Prostate gland (tissue), 2 donors: ENCODE measurements at regions not wholly inside any gene's neighbourhood (a gene's known extent, or its start where the extent isn't known, plus 50 kb on each side); places are given as distances from the start of the nearest gene placed in this dataset.
A peak's percentile ranks its signal among the peaks of the same experiment; 100 is the strongest.

Source experiments
- DNase-seq: peaks from one replicate; pipeline ENCODE4 v3.0.0-alpha.2; 2019; ENCODE audit warnings: low spot score
- H3K27ac ChIP-seq, 2 donors: fragments of 200-600 bp; sonication (generic); 2 replicates each; pipeline ENCODE4 v1.5.1; 2017 to 2019
- H3K27me3 ChIP-seq: fragments of 200-600 bp; sonication (generic); replicated peaks from 2 replicates; pipeline ENCODE4 v1.5.1; 2019; ENCODE audit not compliant: insufficient read depth
- H3K36me3 ChIP-seq, 2 donors: fragments of 200-600 bp; sonication (generic); 1 replicate in 1 of 2; 2 replicates in 1 of 2; pipeline versions ENCODE4 v1.5.1 to v1.8.1; 2017 to 2019
- H3K4me1 ChIP-seq: fragments of 200-600 bp; sonication (generic); replicated peaks from 2 replicates; pipeline ENCODE4 v1.5.1; 2019
- H3K4me3 ChIP-seq, 2 donors: fragments of 200-600 bp; sonication (generic); 2 replicates each; pipeline ENCODE4 v1.5.1; 2017 to 2019
- H3K9me3 ChIP-seq: fragments of 200-600 bp; sonication (generic); 2 replicates; pipeline ENCODE4 v1.5.1; 2017
- CTCF ChIP-seq, 4 experiments: fragments of 200-600 bp in 2 of 4; fragments of 450-650 bp in 2 of 4; sonication (generic) in 2 of 4; IDR thresholded peaks; 1 replicate in 3 of 4; 2 replicates in 1 of 4; pipeline ENCODE4 v1.5.1; 2016 to 2019; ENCODE audit warnings: antibody characterized with exemption in 4 of 4, mild to moderate bottlenecking in 2 of 4, moderate library complexity in 2 of 4
- POLR2A ChIP-seq: fragments of 450-650 bp; IDR thresholded peaks from one replicate; pipeline ENCODE4 v1.6.1; 2016; ENCODE audit warnings: antibody characterized with exemption, mild to moderate bottlenecking
- POLR2AphosphoS5 ChIP-seq: sonication (generic); formaldehyde crosslinking; IDR thresholded peaks from one replicate; pipeline ENCODE4 v1.6.1; 2017; ENCODE audit warnings: antibody characterized with exemption
- whole genome bisulfite sequencing: methylation state at CpG from one replicate; pipeline ENCODE4 v1.1.5; 2018; 5-methylcytosine and 5-hydroxymethylcytosine counted together
- intact Hi-C: fragments of 100-400 bp; cut with DNase I; formaldehyde crosslinking; loops from one replicate; pipeline ENCODE4 v1.14.2; 2022

DNA sequence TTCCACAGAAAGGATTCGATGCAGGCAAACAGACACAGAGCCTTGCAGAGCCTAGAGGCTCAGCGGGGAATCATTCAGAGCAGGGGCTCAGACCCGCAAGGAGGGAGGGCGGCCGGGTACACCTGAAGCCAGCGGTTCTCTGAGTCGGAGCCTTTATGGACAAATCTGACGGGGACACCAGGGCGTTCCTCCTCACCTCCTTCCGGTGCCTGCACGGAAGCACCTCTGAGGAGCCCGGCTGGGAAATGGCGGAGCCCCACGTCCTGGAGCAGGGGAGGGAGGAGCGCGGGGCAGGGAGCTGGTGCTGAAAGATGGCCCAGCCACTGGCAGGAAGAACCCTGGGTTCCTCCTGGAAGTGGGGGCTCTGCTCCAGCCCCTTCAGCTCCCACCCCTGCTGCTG, 193.5 kb upstream of the ALKAL2 start:
- Histone ChIP-seq H3K9me3 (no peaks in the 10 kb centered on the region), H3K4me1 (no peaks in the 10 kb centered on the region), H3K27ac (no peak overlapping the region), H3K4me3 (no peak overlapping the region), H3K27me3 (no peaks in the 10 kb centered on the region), H3K36me3 (no peaks in the 10 kb centered on the region)
- no peak for DNase-seq
- WGBS, result 95% methylated on average over 16 of the region's 16 CpGs
- TF ChIP-seq POLR2AphosphoS5 (no peak), POLR2A (no peak), CTCF (IDR thresholded peaks at IDR 0.05) (no peak)
- intact Hi-C loops, result no loop called here

DNA sequence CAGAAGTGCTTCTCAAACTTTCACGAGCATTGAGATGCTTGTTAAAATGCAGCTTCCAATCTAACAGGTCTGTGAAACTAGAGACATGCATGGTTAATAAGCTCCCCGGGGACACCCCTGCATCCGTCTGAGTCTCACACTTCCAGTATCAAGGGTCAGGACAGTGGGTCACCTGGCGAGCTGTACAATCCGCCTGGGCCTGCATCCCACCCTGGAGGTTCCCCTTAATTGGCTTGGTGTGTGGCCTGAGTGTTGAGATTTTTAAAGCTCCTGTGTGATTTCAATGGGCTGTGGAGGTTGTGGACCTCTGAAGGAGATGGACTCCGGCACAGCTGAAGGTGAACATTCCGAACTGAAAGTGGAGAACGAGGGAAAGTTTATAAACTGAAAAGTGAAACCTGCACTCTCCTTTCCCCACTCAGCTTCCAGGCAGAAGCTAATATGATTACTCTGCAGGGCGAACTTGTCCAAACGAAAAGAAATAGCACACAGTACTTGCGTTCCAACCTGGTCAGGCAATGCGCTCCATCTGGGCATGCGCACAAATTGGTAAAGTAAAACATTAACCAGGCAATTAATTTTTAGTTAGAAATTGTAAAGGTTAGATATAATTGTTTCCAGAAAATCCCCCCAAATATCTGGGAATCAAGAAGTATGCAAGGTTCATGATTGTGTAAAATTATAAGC, 191.7 kb upstream of the ALKAL2 start:
- Histone ChIP-seq H3K4me3 (no peak overlapping the region), H3K36me3 (no peaks in the 10 kb centered on the region), H3K27me3 (no peaks in the 10 kb centered on the region), H3K9me3 (no peaks in the 10 kb centered on the region), H3K27ac (peak overlapping the region; percentile 18 to 48), H3K4me1 (no peaks in the 10 kb centered on the region)
- peak; percentile 33 for DNase-seq
- WGBS, result 24% methylated on average over 13 of the region's 13 CpGs
- TF ChIP-seq POLR2AphosphoS5, result peak; percentile 46
- no peak for TF ChIP-seq POLR2A
- no peak for TF ChIP-seq CTCF (IDR thresholded peaks at IDR 0.05)
- intact Hi-C loops, result no loop called here

DNA sequence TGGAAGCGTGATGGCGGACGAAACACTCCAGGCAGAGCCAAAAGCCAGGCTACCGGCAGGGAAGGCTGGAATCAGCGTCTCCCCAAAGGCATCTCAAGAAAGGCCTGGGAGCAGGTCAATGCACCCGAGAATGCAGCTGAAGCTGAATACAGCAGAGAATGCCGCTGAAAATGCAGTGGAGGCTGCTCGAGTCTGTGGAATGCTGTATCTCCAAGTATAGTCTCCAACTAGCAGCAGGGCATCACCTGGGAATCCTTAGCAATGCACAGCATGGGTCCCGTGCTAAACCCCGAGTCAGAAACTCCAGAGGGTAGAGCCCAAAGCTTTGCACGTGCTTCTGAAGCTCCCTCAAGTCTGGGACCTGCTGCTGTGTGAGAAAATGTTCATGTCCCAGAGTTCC, 191.1 kb upstream of the ALKAL2 start:
- 66% methylated on average over 11 of the region's 11 CpGs for WGBS
- DNase-seq, result no peak
- Histone ChIP-seq H3K9me3 (no peaks in the 10 kb centered on the region), H3K27me3 (no peaks in the 10 kb centered on the region), H3K36me3 (no peaks in the 10 kb centered on the region), H3K4me1 (no peaks in the 10 kb centered on the region), H3K4me3 (no peak overlapping the region), H3K27ac (peak overlapping the region; percentile 18 to 48)
- intact Hi-C loops, result no loop called here
- TF ChIP-seq CTCF (IDR thresholded peaks at IDR 0.05) (no peak), POLR2A (no peak), POLR2AphosphoS5 (no peak)

- 88% methylated on average over 8 of the region's 8 CpGs for WGBS
- H3K4me1 ChIP-seq, result peaks cover 3% of the 10 kb centered on the region
- no peaks in the 10 kb centered on the region for H3K9me3 ChIP-seq
- intact Hi-C loops, result no loop called here
- TF ChIP-seq POLR2A (no peak), CTCF (IDR thresholded peaks at IDR 0.05) (no peak), POLR2AphosphoS5 (no peak)
- H3K4me3 ChIP-seq, result no peak overlapping the region
- no peak for DNase-seq
- no peak overlapping the region for H3K27ac ChIP-seq
- H3K36me3 ChIP-seq, result no peaks in the 10 kb centered on the region
- peaks cover 14% of the 10 kb centered on the region for H3K27me3 ChIP-seq
Measured at GRCh38 chr2:471560-471959, 183.7 kb upstream of the ALKAL2 start.

GRCh38 chr2:469514-469913, 181.6 kb upstream of the ALKAL2 start:
- WGBS, result 94% methylated on average over 16 of the region's 16 CpGs
- DNase-seq, result no peak
- Histone ChIP-seq H3K9me3 (no peaks in the 10 kb centered on the region), H3K36me3 (no peaks in the 10 kb centered on the region), H3K4me3 (no peak overlapping the region), H3K27ac (no peak overlapping the region), H3K27me3 (peaks cover 15% of the 10 kb centered on the region), H3K4me1 (peaks cover 3% of the 10 kb centered on the region)
- no peak for TF ChIP-seq POLR2AphosphoS5
- no peak for TF ChIP-seq POLR2A
- no peak for TF ChIP-seq CTCF (IDR thresholded peaks at IDR 0.05)
- intact Hi-C loops, result no loop called here
